Stomach (tissue), 8 donors: ENCODE measurements at regions not wholly inside any gene's neighbourhood (a gene's known extent, or its start where the extent isn't known, plus 50 kb on each side); places are given as distances from the start of the nearest gene placed in this dataset.

ENCODE experiments used
- DNase-seq, 2 donors: peaks; one replicate each; pipeline versions ENCODE4 v3.0.0 to v3.0.0-alpha.2; 2013 to 2019
- H3K27ac ChIP-seq, 5 donors: fragments of 200-600 bp in 4 of 5; sonication (generic) in 4 of 5; one replicate each; pipeline ENCODE4 v1.5.1; 2013 to 2019; ENCODE audit warnings: mild to moderate bottlenecking in 1 of 5, moderate library complexity in 1 of 5
- H3K27me3 ChIP-seq, 3 donors: fragments of 200-600 bp; sonication (generic); one replicate each; pipeline ENCODE4 v1.5.1; 2017 to 2019; ENCODE audit warnings: mixed run types in 1 of 3
- H3K36me3 ChIP-seq, 4 donors: fragments of 200-600 bp; sonication (generic); 1 replicate in 3 of 4; 2 replicates in 1 of 4; pipeline ENCODE4 v1.5.1; 2016 to 2019
- H3K4me1 ChIP-seq, 4 donors: fragments of 200-600 bp; sonication (generic); one replicate each; pipeline ENCODE4 v1.5.1; 2016 to 2019
- H3K4me3 ChIP-seq, 4 donors: fragments of 200-600 bp; sonication (generic) in 3 of 4; one replicate each; pipeline ENCODE4 v1.5.1; 2016 to 2019; ENCODE audit warnings: mild to moderate bottlenecking in 1 of 4
- H3K9me3 ChIP-seq, 4 donors: fragments of 200-600 bp; sonication (generic); one replicate each; pipeline ENCODE4 v1.5.1; 2016 to 2019
- EP300 ChIP-seq: sonication (generic); formaldehyde crosslinking; IDR thresholded peaks from one replicate; pipeline ENCODE4 v1.6.1; 2017; ENCODE audit warnings: antibody characterized with exemption
- POLR2A ChIP-seq, 4 donors: fragments of 450-650 bp; IDR thresholded peaks; one replicate each; pipeline ENCODE4 v1.6.1; 2016; ENCODE audit warnings: antibody characterized with exemption in 4 of 4, control low read depth in 2 of 4, mild to moderate bottlenecking in 1 of 4, moderate library complexity in 1 of 4
- POLR2AphosphoS5 ChIP-seq, 3 donors: sonication (generic); formaldehyde crosslinking; IDR thresholded peaks; one replicate each; pipeline ENCODE4 v1.6.1; 2016; ENCODE audit warnings: antibody characterized with exemption in 3 of 3
- WGBS, 5 donors: extraction: QIAGEN DNeasy Blood & Tissue Kit in 3 of 5; methylation state at CpG; one replicate each; pipeline versions ENCODE4 v1.1.5 to v1.1.7; 2013 to 2018; 5-methylcytosine and 5-hydroxymethylcytosine counted together
- intact Hi-C: fragments of 100-400 bp; cut with DNase I; formaldehyde crosslinking; loops from one replicate; pipeline ENCODE4 v1.15.1; 2023; ENCODE audit warnings: low total_unique reads
- TF ChIP-seq, protein P1 (sequence below), 7 experiments: fragments of 450-650 bp in 4 of 7; fragments of 200-600 bp in 3 of 7; sonication (generic) in 3 of 7; IDR thresholded peaks; one replicate each; pipeline ENCODE4 v1.5.1; 2016 to 2019; ENCODE audit warnings: antibody characterized with exemption in 7 of 7, control low read depth in 2 of 7, mild to moderate bottlenecking in 1 of 7
- donor health status: healthy with polysubstance abuse.
- donor health status: Bipolar disorder and iron deficiency.
- donor health status: healthy.

DNA sequence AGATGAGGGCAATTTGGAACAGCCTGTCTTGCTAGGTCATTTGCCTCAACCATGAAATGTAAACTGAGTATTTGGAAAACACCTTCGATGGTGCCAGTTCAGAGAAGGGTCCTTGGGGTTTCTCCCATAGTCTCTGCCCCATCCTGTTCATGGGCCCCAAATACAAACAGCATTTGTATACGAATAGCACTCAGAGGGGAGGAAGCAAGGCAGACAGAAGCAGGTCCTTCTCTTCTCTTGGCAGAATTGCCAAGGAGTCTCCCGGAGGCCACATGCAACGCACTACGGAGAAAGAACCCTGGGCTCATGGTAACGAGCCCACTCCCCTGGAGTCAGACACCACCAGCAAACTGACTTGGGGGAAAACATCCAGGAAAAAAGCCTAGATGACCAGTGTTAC is 162.1 kb downstream of the RAB11FIP2 start:
- H3K4me1 ChIP-seq: no peaks in the 10 kb centered on the region
- no peaks in the 10 kb centered on the region for H3K9me3 ChIP-seq
- H3K4me3 ChIP-seq: no peak overlapping the region
- H3K36me3 ChIP-seq: no peaks in the 10 kb centered on the region
- no peak for TF ChIP-seq POLR2AphosphoS5 (IDR thresholded peaks at IDR 0.05)
- TF ChIP-seq EP300: no peak
- TF ChIP-seq, protein P1, sequence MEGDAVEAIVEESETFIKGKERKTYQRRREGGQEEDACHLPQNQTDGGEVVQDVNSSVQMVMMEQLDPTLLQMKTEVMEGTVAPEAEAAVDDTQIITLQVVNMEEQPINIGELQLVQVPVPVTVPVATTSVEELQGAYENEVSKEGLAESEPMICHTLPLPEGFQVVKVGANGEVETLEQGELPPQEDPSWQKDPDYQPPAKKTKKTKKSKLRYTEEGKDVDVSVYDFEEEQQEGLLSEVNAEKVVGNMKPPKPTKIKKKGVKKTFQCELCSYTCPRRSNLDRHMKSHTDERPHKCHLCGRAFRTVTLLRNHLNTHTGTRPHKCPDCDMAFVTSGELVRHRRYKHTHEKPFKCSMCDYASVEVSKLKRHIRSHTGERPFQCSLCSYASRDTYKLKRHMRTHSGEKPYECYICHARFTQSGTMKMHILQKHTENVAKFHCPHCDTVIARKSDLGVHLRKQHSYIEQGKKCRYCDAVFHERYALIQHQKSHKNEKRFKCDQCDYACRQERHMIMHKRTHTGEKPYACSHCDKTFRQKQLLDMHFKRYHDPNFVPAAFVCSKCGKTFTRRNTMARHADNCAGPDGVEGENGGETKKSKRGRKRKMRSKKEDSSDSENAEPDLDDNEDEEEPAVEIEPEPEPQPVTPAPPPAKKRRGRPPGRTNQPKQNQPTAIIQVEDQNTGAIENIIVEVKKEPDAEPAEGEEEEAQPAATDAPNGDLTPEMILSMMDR (IDR thresholded peaks at IDR 0.05): no peak
- no peak for TF ChIP-seq POLR2A (IDR thresholded peaks at IDR 0.05)
- no peak for DNase-seq
- intact Hi-C loops: no loop called here
- 43 to 64% (median 48%) methylated on average over 6 of the region's 6 CpGs for WGBS, 5 donors
- H3K27me3 ChIP-seq: peaks cover 0 to 4% (median 0%) of the 10 kb centered on the region in 3 donors
- H3K27ac ChIP-seq: no peak overlapping the region

DNA sequence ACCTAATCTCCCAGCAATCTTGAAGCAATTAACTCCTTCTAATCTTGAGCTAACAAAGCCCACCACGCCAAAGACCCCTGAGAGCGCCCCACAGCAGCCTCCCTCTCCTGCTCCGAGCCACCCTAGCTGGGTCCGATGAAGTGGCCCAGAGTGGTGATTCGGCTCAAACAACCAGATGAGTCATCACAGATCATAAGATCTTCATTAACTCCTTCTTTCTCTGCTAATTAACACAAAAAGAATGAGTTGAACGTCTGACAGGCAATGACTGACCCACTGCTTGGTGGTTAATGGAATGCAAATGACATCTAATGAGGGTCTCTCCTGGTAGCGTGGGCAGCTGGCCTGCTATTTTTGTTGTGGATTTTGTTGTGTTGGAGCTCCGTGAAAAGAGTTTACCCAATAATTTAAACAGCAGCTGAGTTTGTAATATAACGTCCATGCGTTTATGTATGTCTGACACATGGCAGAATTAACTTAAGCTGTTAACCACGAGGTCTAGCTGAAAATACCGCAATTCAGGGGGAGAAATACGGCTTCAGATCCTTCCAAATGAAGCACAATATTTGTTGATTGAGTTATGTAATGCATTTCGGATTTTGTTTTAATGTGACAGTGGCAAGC is 161.4 kb downstream of the RAB11FIP2 start:
- DNase-seq: no peak
- TF ChIP-seq POLR2A (IDR thresholded peaks at IDR 0.05) (no peak), EP300 (no peak), POLR2AphosphoS5 (IDR thresholded peaks at IDR 0.05) (no peak)
- TF ChIP-seq, protein P1 (IDR thresholded peaks at IDR 0.05): no peak
- Histone ChIP-seq H3K27me3 (peaks cover 0 to under 1% (median 0%) of the 10 kb centered on the region in 3 donors), H3K36me3 (no peaks in the 10 kb centered on the region), H3K4me1 (no peaks in the 10 kb centered on the region), H3K27ac (no peak overlapping the region), H3K4me3 (no peak overlapping the region), H3K9me3 (no peaks in the 10 kb centered on the region)
- WGBS, 5 donors: 48 to 53% (median 51%) methylated on average over 14 of the region's 14 CpGs
- intact Hi-C loops: no loop called here

DNA sequence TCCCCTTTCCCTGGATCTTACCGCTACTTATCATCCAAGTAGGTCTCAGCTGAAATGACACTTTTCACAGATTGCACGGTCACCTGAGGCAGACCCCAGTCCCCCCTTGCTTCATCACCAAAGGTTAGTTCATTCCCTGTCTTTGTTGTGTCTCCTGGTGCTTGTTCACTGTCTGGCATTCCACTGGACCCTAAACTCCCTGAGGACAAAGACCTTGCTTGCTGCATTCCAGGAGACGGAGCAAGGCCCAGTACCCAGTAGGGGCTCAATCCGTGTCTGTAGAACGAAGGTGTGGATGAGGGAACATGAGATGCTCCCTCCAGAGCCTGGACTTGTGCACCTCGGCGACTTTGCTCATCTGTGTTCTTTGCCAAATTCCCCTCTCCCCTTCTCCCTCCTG is 160.0 kb downstream of the RAB11FIP2 start:
- no peaks in the 10 kb centered on the region for H3K36me3 ChIP-seq
- no peaks in the 10 kb centered on the region for H3K9me3 ChIP-seq
- DNase-seq: no peak
- 71 to 84% (median 81%) methylated on average over 7 of the region's 7 CpGs for WGBS, 5 donors
- TF ChIP-seq POLR2A (IDR thresholded peaks at IDR 0.05) (no peak), EP300 (no peak), POLR2AphosphoS5 (IDR thresholded peaks at IDR 0.05) (no peak)
- TF ChIP-seq, protein P1 (IDR thresholded peaks at IDR 0.05): no peak
- H3K27ac ChIP-seq: no peak overlapping the region
- peaks cover 0 to 4% (median 0%) of the 10 kb centered on the region in 3 donors for H3K27me3 ChIP-seq
- no peak overlapping the region for H3K4me3 ChIP-seq
- intact Hi-C loops: no loop called here
- H3K4me1 ChIP-seq: no peaks in the 10 kb centered on the region

DNA sequence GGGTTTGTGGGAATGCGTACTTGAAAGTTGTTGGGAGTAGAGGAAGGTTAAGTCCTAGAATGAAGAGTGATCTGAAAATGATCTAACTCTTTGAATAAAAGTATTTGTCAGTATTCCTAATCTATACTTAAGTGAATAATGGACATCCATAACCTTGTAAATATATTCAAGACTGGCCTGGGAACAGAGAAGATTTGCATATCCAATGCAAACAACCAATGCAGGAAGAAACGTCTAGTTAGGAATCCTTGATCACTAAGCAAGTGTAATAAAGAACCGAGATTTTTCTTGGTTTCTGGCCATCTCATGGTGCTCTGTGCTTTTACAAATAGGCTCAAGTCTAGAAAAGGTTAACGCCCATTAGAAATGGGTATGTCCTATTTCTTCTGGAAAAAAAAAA is 157.1 kb downstream of the RAB11FIP2 start:
- Histone ChIP-seq H3K27me3 (peaks cover 0 to 14% (median 0%) of the 10 kb centered on the region in 3 donors), H3K9me3 (no peaks in the 10 kb centered on the region), H3K36me3 (no peaks in the 10 kb centered on the region), H3K4me3 (no peak overlapping the region), H3K27ac (no peak overlapping the region), H3K4me1 (no peaks in the 10 kb centered on the region)
- WGBS, 5 donors: 73 to 79% (median 76%) methylated on average over 4 of the region's 4 CpGs
- intact Hi-C loops: no loop called here
- no peak for DNase-seq
- TF ChIP-seq, protein P1 (IDR thresholded peaks at IDR 0.05): no peak
- TF ChIP-seq EP300 (no peak), POLR2AphosphoS5 (IDR thresholded peaks at IDR 0.05) (no peak), POLR2A (IDR thresholded peaks at IDR 0.05) (no peak)
